Activated CD8-positive, alpha-beta memory T cell treated with anti-CD3 and anti-CD28 coated beads, Interleukin-2, amount 50 U/mL, for 48 hours (primary cell): ENCODE measurements at regions not wholly inside any gene's neighbourhood (a gene's known extent, or its start where the extent isn't known, plus 50 kb on each side); places are given as distances from the start of the nearest gene placed in this dataset.

ENCODE experiments used
- DNase-seq: peaks from one replicate; pipeline ENCODE4 v3.0.0-alpha.2; 2020

DNA sequence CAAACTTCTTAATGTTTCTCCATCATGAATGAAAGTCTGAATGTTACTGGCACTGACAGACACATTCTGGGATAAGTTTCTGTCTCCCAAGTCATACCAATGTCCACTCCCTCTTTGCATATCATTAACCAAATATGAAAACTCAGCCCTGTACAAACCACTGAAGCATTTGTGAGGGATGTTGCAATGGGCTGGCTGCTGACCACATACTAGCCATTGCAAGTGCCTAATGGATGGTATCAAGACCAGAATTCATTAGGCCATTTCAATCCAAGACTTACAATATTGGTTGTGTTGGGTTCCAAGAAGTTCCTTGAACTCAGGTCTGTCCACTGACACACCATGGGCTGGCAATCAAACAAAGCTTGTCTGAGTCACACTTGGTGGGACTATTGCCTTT is 73.8 kb downstream of the CBLN2 start:
- no peak for DNase-seq

GRCh38 chr18:72468021-72468710 is 76.0 kb downstream of the CBLN2 start:
- DNase-seq, result no peak

- no peak for DNase-seq
These were observed 83.9 kb downstream of the CBLN2 start for GRCh38 chr18:72460210-72460680.

GRCh38 chr18:72458271-72458670 is 85.9 kb downstream of the CBLN2 start:
- DNase-seq, result no peak

- DNase-seq, result no peak
These were observed 87.3 kb downstream of the CBLN2 start for GRCh38 chr18:72456802-72457201.

DNA sequence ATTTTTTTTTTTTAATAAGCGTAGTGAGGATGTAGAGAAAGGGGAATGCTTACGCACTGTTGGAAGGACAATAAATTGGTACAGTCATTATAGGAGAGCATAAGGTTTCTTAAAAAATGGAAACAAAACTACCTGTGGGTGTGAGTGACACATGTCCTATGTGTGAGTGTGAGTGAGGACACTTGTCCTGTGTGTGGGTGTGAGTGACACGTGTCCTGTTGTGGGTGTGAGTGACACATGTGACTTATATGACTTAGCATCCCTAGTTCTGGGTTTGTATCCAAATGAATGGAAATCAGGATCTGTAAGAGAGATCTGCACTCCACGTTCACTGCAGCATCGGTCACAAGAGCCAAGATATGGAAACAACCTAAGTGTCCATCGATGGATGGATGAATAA is 91.8 kb downstream of the CBLN2 start:
- DNase-seq, result no peak

GRCh38 chr18:72444798-72445155 is 99.4 kb downstream of the CBLN2 start:
- DNase-seq, result no peak

- DNase-seq, result no peak
These were observed 99.9 kb downstream of the CBLN2 start for GRCh38 chr18:72444111-72444797.

GRCh38 chr18:72436401-72436800 is 107.7 kb downstream of the CBLN2 start:
- no peak for DNase-seq

DNA sequence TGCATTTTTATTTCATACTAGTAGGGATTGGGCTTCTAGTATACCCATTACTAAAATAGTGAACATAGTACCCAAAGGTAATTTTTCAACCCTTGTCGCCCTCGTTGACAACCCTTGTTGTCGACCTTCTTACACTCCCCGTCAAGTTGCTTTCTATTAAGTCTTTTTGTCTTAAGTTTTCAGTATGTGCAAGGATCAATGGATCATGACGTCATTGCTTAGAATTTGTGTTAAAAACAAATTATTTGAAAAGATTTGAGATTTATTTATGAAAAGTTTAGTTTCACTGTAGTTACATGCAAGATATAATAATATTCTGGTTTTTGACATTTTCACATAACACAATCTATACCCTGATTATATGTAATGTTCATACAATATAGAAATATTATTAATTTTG is 110.4 kb downstream of the CBLN2 start:
- no peak for DNase-seq

DNA sequence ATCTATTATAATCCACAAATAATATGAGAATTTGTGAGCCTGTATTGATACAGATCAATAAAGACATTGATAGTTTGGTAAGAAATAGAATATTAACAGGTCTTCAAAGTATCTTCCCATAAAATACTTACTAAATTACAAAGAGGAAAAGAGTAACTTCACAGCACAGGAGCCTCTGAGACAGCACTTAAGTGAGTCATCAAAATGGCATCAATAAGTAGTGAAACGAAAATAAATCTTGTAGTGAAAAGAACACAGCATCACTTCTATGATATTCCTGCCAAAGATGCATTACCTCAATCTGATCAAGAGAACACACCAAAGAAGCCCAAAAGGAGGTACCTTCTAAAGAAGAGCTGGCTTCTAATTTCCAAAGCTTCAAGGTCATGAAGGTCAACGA is 116.4 kb downstream of the CBLN2 start:
- no peak for DNase-seq

DNA sequence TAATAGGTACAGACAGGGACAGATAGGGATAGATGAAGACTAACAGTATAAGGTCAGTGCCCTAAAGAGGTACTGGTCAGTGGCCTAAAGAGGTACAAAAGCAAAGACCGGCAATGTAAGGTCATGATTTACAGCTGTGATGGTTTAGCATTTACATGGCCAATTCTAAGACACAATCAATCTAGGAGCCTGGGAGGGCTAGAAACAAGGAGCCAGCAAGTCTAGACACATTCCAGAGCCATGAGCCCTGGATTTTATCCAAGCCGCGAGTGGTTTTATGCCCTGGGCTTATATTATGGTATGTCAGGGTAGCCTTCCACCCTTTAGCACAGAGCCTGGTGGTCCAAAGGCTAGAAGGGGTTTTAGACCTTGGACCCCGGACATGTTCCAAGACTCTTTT is 124.2 kb downstream of the CBLN2 start:
- DNase-seq, result no peak

DNA sequence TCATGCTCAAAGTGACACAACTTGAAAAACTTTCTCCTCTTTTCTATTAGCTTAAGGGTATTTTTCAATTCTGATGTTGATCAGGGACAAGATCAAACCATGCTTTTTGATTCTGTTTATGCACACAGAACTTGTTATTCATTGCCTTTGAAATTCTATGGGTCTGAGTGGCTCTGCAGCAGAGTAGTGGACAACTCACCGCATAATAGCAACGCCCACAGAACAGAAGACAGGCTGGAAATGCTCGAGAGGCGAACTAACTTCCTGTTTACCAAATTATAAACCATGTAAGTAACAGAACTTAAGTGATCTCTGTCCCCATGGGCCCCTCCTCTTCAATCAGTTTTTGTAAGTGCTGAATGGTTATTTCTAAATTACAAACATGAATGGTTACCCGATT is 131.2 kb downstream of the CBLN2 start:
- no peak for DNase-seq

DNA sequence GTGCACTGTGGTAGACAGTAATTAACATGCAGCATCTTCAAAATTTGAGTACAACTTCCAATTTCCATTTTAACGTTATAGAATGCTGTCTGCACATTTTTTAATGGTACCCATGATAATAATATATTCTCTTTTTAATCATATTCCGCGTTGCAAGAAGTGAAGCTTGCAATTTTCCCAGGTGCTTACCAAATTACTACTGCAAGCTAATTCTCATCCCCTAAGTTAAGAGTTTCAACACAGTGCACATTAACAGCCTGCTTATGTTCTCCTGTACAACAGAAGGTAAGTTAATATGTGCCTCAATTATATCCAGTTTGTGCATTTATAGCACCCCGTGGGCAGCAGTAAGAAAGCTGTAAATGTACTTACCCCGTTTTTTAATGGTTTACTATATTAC is 132.9 kb downstream of the CBLN2 start:
- DNase-seq, result no peak

GRCh38 chr18:72410399-72410798 is 133.7 kb downstream of the CBLN2 start:
- no peak for DNase-seq

DNA sequence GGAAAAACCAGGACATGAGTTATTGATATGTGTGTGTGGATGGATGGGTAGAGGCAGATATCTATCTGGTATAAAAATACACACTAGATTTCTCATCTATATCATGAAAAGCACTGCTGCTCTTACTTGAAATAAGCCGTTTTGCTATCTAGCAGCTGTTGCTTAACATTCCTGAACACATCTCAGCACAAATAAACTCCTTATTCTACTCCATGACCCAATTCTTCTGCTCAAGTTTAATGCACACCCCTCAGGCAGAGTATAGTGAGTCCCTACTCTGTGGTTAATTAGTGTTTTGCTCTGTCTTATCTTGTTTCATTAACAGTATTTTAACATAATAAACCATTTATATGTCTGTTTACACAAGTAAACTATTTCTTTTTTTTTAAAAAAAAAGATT is 134.2 kb downstream of the CBLN2 start:
- no peak for DNase-seq

DNA sequence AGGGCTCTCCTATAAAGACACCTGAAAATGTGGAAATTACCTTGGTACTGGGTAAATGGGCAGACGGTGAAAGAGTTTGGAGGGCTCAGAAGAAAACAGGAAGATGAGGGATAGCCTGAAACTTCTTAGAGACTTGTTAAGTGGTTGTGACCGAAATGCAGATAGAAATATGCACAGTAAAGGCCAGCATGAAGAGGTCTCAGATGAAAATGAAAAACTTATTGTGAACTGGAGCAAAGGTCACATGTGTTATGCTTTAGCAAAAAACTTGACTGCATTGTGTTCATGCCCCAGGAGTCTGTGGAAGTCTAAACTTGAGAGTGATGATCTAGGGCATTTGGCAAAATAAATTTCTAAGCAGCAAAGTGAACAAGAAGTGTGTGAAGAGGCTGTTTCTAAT is 137.1 kb downstream of the CBLN2 start:
- no peak for DNase-seq

GRCh38 chr18:72391951-72392350 is 152.2 kb downstream of the CBLN2 start:
- DNase-seq, result no peak

GRCh38 chr18:72391427-72391826 is 152.7 kb downstream of the CBLN2 start:
- no peak for DNase-seq

DNA sequence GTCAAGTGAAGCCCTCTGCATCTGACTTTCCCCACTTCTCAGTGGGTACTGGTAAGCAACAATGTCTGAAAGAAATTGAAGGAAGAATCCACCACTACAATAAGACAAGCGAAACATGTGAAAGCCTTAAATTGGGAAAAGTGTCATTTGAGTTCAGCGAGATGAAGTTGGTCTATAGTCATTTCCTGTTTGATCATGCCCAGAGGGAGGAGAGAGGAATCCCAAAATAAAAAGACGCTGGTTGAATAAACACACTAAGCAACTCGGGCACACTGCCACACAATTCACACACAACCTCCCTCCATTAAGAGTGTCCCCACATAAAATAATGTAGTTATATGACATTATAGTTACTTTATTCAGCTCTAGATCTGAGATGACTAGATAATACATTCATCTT is 166.1 kb downstream of the CBLN2 start:
- DNase-seq, result no peak

DNA sequence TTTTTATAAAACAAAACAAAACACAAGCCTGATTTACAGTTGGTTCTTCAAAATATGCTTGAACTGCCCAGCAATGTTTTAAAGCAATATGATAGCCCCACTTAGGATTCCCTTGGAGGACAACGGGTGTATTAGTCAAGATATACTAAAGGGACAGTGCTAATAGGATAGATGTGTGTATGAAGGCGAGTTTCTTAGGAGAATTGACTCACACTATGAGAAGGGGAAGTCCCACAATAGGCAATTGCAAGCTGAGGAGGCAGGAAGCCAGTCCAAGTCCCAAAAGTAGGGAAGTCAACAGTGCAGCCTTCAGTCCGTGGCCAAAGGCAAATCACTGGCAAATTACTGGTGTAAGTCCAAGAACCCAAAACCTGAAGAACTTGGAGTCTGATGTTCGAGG is 167.9 kb downstream of the CBLN2 start:
- DNase-seq, result no peak

- no peak for DNase-seq
These were observed 168.5 kb downstream of the CBLN2 start for GRCh38 chr18:72375618-72376017.

DNA sequence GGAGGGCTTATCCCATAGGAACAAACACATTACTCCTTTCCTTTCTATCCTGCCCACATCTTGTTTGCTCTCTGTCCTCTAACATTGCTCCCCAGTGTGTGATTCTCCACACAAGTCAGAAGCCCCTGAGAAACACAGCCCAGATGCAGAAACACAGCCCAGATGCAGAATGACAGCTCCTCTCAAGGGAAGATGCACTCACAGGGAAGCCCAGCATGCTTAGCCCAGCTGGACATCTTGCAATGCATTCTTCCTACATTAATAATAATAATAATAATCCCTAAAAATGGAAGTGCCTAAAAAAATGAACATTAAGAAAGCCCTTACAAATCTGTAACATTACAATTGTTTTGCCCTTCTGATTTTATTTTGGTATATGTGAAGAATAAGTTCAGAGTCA is 172.1 kb downstream of the CBLN2 start:
- no peak for DNase-seq

DNA sequence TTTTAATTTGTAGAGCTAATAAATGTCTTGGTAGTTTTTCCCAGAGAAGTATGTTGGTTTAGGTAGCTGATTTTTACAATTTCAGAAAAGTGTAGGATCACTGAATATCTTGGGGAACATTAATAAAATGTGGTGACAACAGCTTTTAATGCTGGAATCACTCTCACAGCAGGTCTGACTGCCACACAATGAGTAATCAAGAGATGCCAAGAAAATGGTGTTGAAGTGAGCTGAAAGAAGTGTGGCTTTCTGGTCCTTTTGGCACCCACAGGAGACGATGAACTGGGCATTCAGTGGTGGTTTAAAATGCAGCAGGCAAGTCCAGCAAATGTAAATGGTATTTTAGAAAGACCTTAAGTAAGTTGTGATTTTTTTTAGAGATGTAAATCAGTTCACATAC is 175.8 kb downstream of the CBLN2 start:
- DNase-seq, result no peak

DNA sequence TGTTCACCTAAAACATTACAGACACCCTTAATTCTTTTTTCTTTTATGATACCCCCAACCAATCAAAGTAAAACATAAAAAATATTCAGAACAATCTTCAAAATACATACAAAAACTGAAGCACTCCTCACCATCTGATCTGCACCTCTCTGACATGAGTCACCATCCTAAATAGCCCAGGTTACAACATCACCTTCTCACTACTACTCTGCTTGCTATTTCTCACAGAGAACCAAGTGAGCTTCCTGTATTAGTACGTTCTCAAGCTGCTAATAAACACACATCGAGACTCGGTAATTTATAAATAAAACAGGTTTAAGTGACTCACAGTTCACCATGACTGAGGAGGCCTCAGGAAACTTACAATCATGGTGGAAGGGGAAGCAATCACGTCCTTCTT is 183.5 kb downstream of the CBLN2 start:
- no peak for DNase-seq
